IPS-NIHi7 (cell line): ENCODE measurements at regions not wholly inside any gene's neighbourhood (a gene's known extent, or its start where the extent isn't known, plus 50 kb on each side); places are given as distances from the start of the nearest gene placed in this dataset.

ENCODE experiments used
- DNase-seq: peaks from one replicate; pipeline ENCODE4 v3.0.0; 2012; ENCODE audit warnings: mixed read lengths; ENCODE audit errors: extremely low spot score

- DNase-seq, result no peak
Measured at GRCh38 chr20:56955680-56956079, 310.8 kb downstream of the BMP7 start.

GRCh38 chr20:56956534-56956933 is 309.9 kb downstream of the BMP7 start:
- no peak for DNase-seq

GRCh38 chr20:56957737-56958553 is 308.5 kb downstream of the BMP7 start:
- peak; percentile 52 for DNase-seq

GRCh38 chr20:56964901-56965300 is 301.5 kb downstream of the BMP7 start:
- DNase-seq, result no peak

GRCh38 chr20:56967916-56968315 is 298.5 kb downstream of the BMP7 start:
- DNase-seq, result no peak

GRCh38 chr20:56968376-56969048 is 297.9 kb downstream of the BMP7 start:
- no peak for DNase-seq

GRCh38 chr20:56974499-56975250 is 291.8 kb downstream of the BMP7 start:
- DNase-seq, result peak; percentile 68

GRCh38 chr20:56975838-56976237 is 290.6 kb downstream of the BMP7 start:
- DNase-seq, result no peak

GRCh38 chr20:56976336-56976735 is 290.1 kb downstream of the BMP7 start:
- DNase-seq, result no peak

GRCh38 chr20:56978475-56978874 is 288.0 kb downstream of the BMP7 start:
- DNase-seq, result no peak

- DNase-seq, result no peak
Measured at GRCh38 chr20:56979125-56979524, 287.3 kb downstream of the BMP7 start.

- DNase-seq, result no peak
Measured at GRCh38 chr20:56981301-56981700, 285.1 kb downstream of the BMP7 start.

GRCh38 chr20:56983813-56984212 is 282.6 kb downstream of the BMP7 start:
- no peak for DNase-seq

- no peak for DNase-seq
Measured at GRCh38 chr20:56985066-56985685, 281.3 kb downstream of the BMP7 start.

GRCh38 chr20:56986476-56986875 is 280.0 kb downstream of the BMP7 start:
- no peak for DNase-seq

GRCh38 chr20:56986931-56987720 is 279.3 kb downstream of the BMP7 start:
- no peak for DNase-seq

GRCh38 chr20:56987986-56988385 is 278.5 kb downstream of the BMP7 start:
- no peak for DNase-seq

- no peak for DNase-seq
Measured at GRCh38 chr20:56988446-56988845, 278.0 kb downstream of the BMP7 start.

GRCh38 chr20:56989516-56989915 is 276.9 kb downstream of the BMP7 start:
- DNase-seq, result no peak

- DNase-seq, result no peak
Measured at GRCh38 chr20:56993020-56993559, 273.4 kb downstream of the BMP7 start.

GRCh38 chr20:56994006-56994405 is 272.4 kb downstream of the BMP7 start:
- DNase-seq, result no peak
